Breast epithelium (tissue), 3 donors: ENCODE measurements at regions not wholly inside any gene's neighbourhood (a gene's known extent, or its start where the extent isn't known, plus 50 kb on each side); places are given as distances from the start of the nearest gene placed in this dataset.

Experiments used
- POLR2A ChIP-seq: fragments of 450-650 bp; IDR thresholded peaks from one replicate; pipeline ENCODE4 v1.6.1; 2016; ENCODE audit warnings: antibody characterized with exemption, mild to moderate bottlenecking, moderate library complexity
- POLR2AphosphoS5 ChIP-seq, 3 donors: sonication (generic); formaldehyde crosslinking; IDR thresholded peaks; one replicate each; pipeline ENCODE4 v1.6.1; 2017; ENCODE audit warnings: antibody characterized with exemption in 3 of 3
- TF ChIP-seq, protein P1 (sequence below), 3 donors: fragments of 450-650 bp; IDR thresholded peaks; one replicate each; pipeline ENCODE4 v1.5.1; 2016 to 2017; ENCODE audit warnings: antibody characterized with exemption in 3 of 3, mild to moderate bottlenecking in 3 of 3, moderate library complexity in 3 of 3

DNA sequence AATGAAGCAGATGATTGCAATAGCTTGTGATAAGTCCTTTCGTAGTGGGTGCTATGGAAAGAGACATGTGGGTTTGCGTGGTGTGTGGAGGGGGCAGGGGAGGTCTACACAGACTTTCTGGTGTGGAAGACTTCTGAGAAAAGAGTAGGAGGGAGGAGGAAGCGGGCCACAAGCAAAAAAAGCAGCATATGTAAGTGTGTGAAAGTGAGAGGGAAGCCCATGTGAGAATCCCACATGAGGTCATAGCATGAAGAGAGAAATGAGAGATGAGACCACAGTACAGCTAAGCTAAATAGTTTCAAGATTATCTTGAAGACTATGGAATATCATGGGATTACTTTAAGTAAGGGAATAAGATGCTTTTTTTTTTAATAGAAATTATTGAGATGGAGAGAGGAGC, 2039.9 kb upstream of the TENM3 start:
- TF ChIP-seq, protein P1, sequence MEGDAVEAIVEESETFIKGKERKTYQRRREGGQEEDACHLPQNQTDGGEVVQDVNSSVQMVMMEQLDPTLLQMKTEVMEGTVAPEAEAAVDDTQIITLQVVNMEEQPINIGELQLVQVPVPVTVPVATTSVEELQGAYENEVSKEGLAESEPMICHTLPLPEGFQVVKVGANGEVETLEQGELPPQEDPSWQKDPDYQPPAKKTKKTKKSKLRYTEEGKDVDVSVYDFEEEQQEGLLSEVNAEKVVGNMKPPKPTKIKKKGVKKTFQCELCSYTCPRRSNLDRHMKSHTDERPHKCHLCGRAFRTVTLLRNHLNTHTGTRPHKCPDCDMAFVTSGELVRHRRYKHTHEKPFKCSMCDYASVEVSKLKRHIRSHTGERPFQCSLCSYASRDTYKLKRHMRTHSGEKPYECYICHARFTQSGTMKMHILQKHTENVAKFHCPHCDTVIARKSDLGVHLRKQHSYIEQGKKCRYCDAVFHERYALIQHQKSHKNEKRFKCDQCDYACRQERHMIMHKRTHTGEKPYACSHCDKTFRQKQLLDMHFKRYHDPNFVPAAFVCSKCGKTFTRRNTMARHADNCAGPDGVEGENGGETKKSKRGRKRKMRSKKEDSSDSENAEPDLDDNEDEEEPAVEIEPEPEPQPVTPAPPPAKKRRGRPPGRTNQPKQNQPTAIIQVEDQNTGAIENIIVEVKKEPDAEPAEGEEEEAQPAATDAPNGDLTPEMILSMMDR (IDR thresholded peaks at IDR 0.05) = no peak
- no peak for TF ChIP-seq POLR2AphosphoS5 (IDR thresholded peaks at IDR 0.05)
- TF ChIP-seq POLR2A = no peak
